ENCODE measurements at regions not wholly inside any gene's neighbourhood (a gene's known extent, or its start where the extent isn't known, plus 50 kb on each side); places are given as distances from the start of the nearest gene placed in this dataset.

GRCh38 chr18:78526275-78526674, 453.3 kb upstream of the SALL3 start:
- H3K4me3 ChIP-seq (ENCODE audit: low read depth, low read length) = no peak overlapping the region
- TF ChIP-seq CTCF (IDR thresholded peaks at IDR 0.05; ENCODE audit: insufficient read depth, low read length) = no peak
- DNase-seq (ENCODE audit: low read depth) = no peak

- no peak for DNase-seq (ENCODE audit: low read depth)
- no peak overlapping the region for H3K4me3 ChIP-seq (ENCODE audit: low read depth, low read length)
- no peak for TF ChIP-seq CTCF (IDR thresholded peaks at IDR 0.05; ENCODE audit: insufficient read depth, low read length)
Observed at GRCh38 chr18:78526923-78527711, 452.5 kb upstream of the SALL3 start.

- no peak for TF ChIP-seq CTCF (IDR thresholded peaks at IDR 0.05; ENCODE audit: insufficient read depth, low read length)
- DNase-seq (ENCODE audit: low read depth) = no peak
- no peak overlapping the region for H3K4me3 ChIP-seq (ENCODE audit: low read depth, low read length)
Observed at GRCh38 chr18:78527984-78528383, 451.6 kb upstream of the SALL3 start.

GRCh38 chr18:78528411-78529258, 451.0 kb upstream of the SALL3 start:
- H3K4me3 ChIP-seq (ENCODE audit: low read depth, low read length) = no peak overlapping the region
- TF ChIP-seq CTCF (IDR thresholded peaks at IDR 0.05; ENCODE audit: insufficient read depth, low read length) = no peak
- no peak for DNase-seq (ENCODE audit: low read depth)

- no peak for DNase-seq (ENCODE audit: low read depth)
- no peak overlapping the region for H3K4me3 ChIP-seq (ENCODE audit: low read depth, low read length)
- TF ChIP-seq CTCF (IDR thresholded peaks at IDR 0.05; ENCODE audit: insufficient read depth, low read length) = no peak
Observed at GRCh38 chr18:78531637-78532036, 448.0 kb upstream of the SALL3 start.

- no peak for DNase-seq (ENCODE audit: low read depth)
- TF ChIP-seq CTCF (IDR thresholded peaks at IDR 0.05; ENCODE audit: insufficient read depth, low read length) = no peak
- no peak overlapping the region for H3K4me3 ChIP-seq (ENCODE audit: low read depth, low read length)
Observed at GRCh38 chr18:78538669-78539440, 440.8 kb upstream of the SALL3 start.

Measured in fibroblast of the aortic adventitia (primary cell).